HepG2 (cell line): ENCODE measurements at regions not wholly inside any gene's neighbourhood (a gene's known extent, or its start where the extent isn't known, plus 50 kb on each side); places are given as distances from the start of the nearest gene placed in this dataset.

Source experiments
- AGO1 ChIP-seq: fragments of 200-400 bp; formaldehyde crosslinking; IDR thresholded peaks from 2 replicates; pipeline ENCODE4 v1.6.1; 2017; ENCODE audit warnings: mild to moderate bottlenecking, low read depth, low read length, moderate library complexity; ENCODE audit not compliant: poor library complexity, severe bottlenecking
- CEBPB ChIP-seq: IDR thresholded peaks from 2 replicates; pipeline ENCODE4 v1.6.1; 2011; ENCODE audit warnings: low read depth, low read length, improper control_type of control experiment, borderline replicate concordance
- GABPA ChIP-seq, 2 experiments: IDR thresholded peaks; 2 replicates each; pipeline ENCODE4 v1.6.1; 2011 to 2016; ENCODE audit warnings: low read depth in 2 of 2, low read length in 1 of 2, missing biosample characterization in 1 of 2, missing genetic modification characterization in 1 of 2
- GLI4 ChIP-seq: sonication (generic); formaldehyde crosslinking; IDR thresholded peaks from 2 replicates; pipeline ENCODE4 v1.5.1; 2020; ENCODE audit warnings: missing genetic modification reagents, mild to moderate bottlenecking, moderate library complexity, borderline replicate concordance
- HNF1B ChIP-seq: sonication (generic); formaldehyde crosslinking; IDR thresholded peaks from 2 replicates; pipeline ENCODE4 v1.5.1; 2020; ENCODE audit warnings: mild to moderate bottlenecking, moderate library complexity, missing genetic modification reagents
- MAX ChIP-seq: IDR thresholded peaks from 2 replicates; pipeline ENCODE4 v1.6.1; 2012; ENCODE audit warnings: inconsistent platforms
- POLR2A ChIP-seq, 2 experiments: IDR thresholded peaks; 2 replicates each; pipeline ENCODE4 v1.6.1; 2011; ENCODE audit warnings: low read depth in 2 of 2, low read length in 2 of 2, mild to moderate bottlenecking in 1 of 2, moderate library complexity in 1 of 2; ENCODE audit not compliant: insufficient read depth in 1 of 2
- RFXANK ChIP-seq: IDR thresholded peaks from 2 replicates; pipeline ENCODE4 v1.6.1; 2016
- SMC3 ChIP-seq: IDR thresholded peaks from 2 replicates; pipeline ENCODE4 v1.6.1; 2011; ENCODE audit warnings: low read length, improper control_type of control experiment
- ZFP91 ChIP-seq: sonication (generic); formaldehyde crosslinking; IDR thresholded peaks from 2 replicates; pipeline ENCODE4 v1.9.0; 2022; ENCODE audit warnings: missing genetic modification reagents, mild to moderate bottlenecking, borderline replicate concordance
- ZFX ChIP-seq: sonication (generic); formaldehyde crosslinking; IDR thresholded peaks from 2 replicates; pipeline ENCODE4 v1.4.0; 2020; ENCODE audit warnings: mild to moderate bottlenecking, low read depth, missing genetic modification reagents, moderate library complexity
- ZNF292 ChIP-seq: sonication (generic); formaldehyde crosslinking; IDR thresholded peaks from 2 replicates; pipeline ENCODE4 v1.8.1; 2022; ENCODE audit warnings: mild to moderate bottlenecking, low read depth, missing genetic modification reagents, borderline replicate concordance
- ZNF3 ChIP-seq: IDR thresholded peaks from 2 replicates; pipeline ENCODE4 v1.7.0; 2017; ENCODE audit warnings: inconsistent platforms
- ZSCAN22 ChIP-seq: sonication (generic); formaldehyde crosslinking; IDR thresholded peaks from 2 replicates; pipeline ENCODE4 v1.4.0; 2020; ENCODE audit warnings: mild to moderate bottlenecking, missing genetic modification reagents

DNA sequence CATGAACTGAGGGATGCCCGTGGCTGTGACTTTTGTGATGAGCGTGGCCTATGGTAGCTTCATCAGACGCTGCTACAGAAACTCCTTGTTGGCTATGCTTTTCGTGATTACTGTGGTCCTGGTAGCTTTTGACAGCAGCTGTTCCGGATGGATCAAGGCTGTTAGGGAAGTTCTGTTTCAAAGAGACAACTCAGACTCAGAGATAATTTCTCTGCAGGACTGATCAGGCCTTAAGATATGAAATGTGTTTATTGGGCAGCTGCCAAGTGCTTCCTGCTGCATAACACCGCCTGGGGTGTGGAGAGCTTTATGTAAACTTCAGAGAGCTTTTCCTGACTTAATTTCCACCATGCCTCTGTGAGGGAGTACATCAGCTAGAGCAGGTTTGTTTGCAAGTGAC, 243.8 kb downstream of the TSN start:
- no peak for TF ChIP-seq ZFX (CRISPR knock-in tag)
- no peak for TF ChIP-seq CEBPB
- no peak for TF ChIP-seq RFXANK
- TF ChIP-seq AGO1, result no peak
- no peak for TF ChIP-seq MAX
- no peak for TF ChIP-seq ZNF292 (CRISPR knock-in tag)
- TF ChIP-seq ZNF3 (CRISPR knock-in tag), result no peak
- no peak for TF ChIP-seq GLI4
- TF ChIP-seq GABPA (IDR thresholded peaks at IDR 0.05; ENCODE audit: low read depth, low read length), result no peak
- no peak for TF ChIP-seq GABPA (CRISPR knock-in tag; IDR thresholded peaks at IDR 0.05; ENCODE audit: low read depth)
- no peak for TF ChIP-seq HNF1B (CRISPR knock-in tag)
- no peak for TF ChIP-seq POLR2A (IDR thresholded peaks at IDR 0.05; ENCODE audit: insufficient read depth in 1 of 2, low read depth in 2 of 2, low read length in 2 of 2)
- no peak for TF ChIP-seq SMC3
- TF ChIP-seq ZSCAN22 (CRISPR knock-in tag), result no peak
- TF ChIP-seq ZFP91, result no peak
